ENCODE measurements at regions not wholly inside any gene's neighbourhood (a gene's known extent, or its start where the extent isn't known, plus 50 kb on each side); places are given as distances from the start of the nearest gene placed in this dataset.

GRCh38 chr6:90975741-90976140 is 388.9 kb upstream of the MAP3K7 start:
- Histone ChIP-seq H2AFZ (no peak overlapping the region), H3K9me2 (ENCODE audit: insufficient read depth) (no peaks in the 10 kb centered on the region), H3K36me3 (ENCODE audit: low read depth) (no peaks in the 10 kb centered on the region), H3K4me1 (replicated peaks; ENCODE audit: insufficient read depth) (no peaks in the 10 kb centered on the region), H4K20me1 (ENCODE audit: insufficient read depth) (no peaks in the 10 kb centered on the region), H3K4me2 (no peak overlapping the region), H3K27me3 (ENCODE audit: insufficient read depth, low read depth) (no peaks in the 10 kb centered on the region), H3K79me2 (ENCODE audit: low read depth) (no peaks in the 10 kb centered on the region), H3F3A (ENCODE audit: insufficient read depth, low read depth) (no peaks in the 10 kb centered on the region), H3K9me3 (ENCODE audit: insufficient read depth, low read depth) (no peaks in the 10 kb centered on the region), H3K4me3 (no peak overlapping the region), H3K27ac (no peak overlapping the region)
- ChIA-PET CTCF (no interaction called here), POLR2A (ENCODE audit: unreplicated experiment) (no interaction called here)
- intact Hi-C loops (cut with micrococcal nuclease; ENCODE audit: unreplicated experiment): no loop called here
- DNase-seq: no peak
- TF ChIP-seq, protein P1, sequence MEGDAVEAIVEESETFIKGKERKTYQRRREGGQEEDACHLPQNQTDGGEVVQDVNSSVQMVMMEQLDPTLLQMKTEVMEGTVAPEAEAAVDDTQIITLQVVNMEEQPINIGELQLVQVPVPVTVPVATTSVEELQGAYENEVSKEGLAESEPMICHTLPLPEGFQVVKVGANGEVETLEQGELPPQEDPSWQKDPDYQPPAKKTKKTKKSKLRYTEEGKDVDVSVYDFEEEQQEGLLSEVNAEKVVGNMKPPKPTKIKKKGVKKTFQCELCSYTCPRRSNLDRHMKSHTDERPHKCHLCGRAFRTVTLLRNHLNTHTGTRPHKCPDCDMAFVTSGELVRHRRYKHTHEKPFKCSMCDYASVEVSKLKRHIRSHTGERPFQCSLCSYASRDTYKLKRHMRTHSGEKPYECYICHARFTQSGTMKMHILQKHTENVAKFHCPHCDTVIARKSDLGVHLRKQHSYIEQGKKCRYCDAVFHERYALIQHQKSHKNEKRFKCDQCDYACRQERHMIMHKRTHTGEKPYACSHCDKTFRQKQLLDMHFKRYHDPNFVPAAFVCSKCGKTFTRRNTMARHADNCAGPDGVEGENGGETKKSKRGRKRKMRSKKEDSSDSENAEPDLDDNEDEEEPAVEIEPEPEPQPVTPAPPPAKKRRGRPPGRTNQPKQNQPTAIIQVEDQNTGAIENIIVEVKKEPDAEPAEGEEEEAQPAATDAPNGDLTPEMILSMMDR (conservative IDR thresholded peaks at IDR 0.05): no peak
- no peak for TF ChIP-seq EZH2 (IDR thresholded peaks at IDR 0.05; ENCODE audit: low read depth)
- BruUV-seq (replicated peaks): no TSS peak

GRCh38 chr6:90973188-90973587 is 386.3 kb upstream of the MAP3K7 start:
- DNase-seq: no peak
- Histone ChIP-seq H3K27ac (no peak overlapping the region), H3K79me2 (ENCODE audit: low read depth) (no peaks in the 10 kb centered on the region), H3K9me2 (ENCODE audit: insufficient read depth) (no peaks in the 10 kb centered on the region), H2AFZ (no peak overlapping the region), H3K4me3 (no peak overlapping the region), H3K36me3 (ENCODE audit: low read depth) (no peaks in the 10 kb centered on the region), H3F3A (ENCODE audit: insufficient read depth, low read depth) (no peaks in the 10 kb centered on the region), H3K27me3 (ENCODE audit: insufficient read depth, low read depth) (no peaks in the 10 kb centered on the region), H3K4me1 (replicated peaks; ENCODE audit: insufficient read depth) (no peaks in the 10 kb centered on the region), H4K20me1 (ENCODE audit: insufficient read depth) (no peaks in the 10 kb centered on the region), H3K9me3 (ENCODE audit: insufficient read depth, low read depth) (no peaks in the 10 kb centered on the region), H3K4me2 (no peak overlapping the region)
- no TSS peak for BruUV-seq (replicated peaks)
- intact Hi-C loops (cut with micrococcal nuclease; ENCODE audit: unreplicated experiment): no loop called here
- ChIA-PET CTCF (no interaction called here), POLR2A (ENCODE audit: unreplicated experiment) (interaction anchor here (0.6 kb wide), 2 partner anchors 66 to 1851 kb away, joined by 3 to 4 read pairs; no protein-coding TSS in a partner anchor)
- TF ChIP-seq, protein P1 (conservative IDR thresholded peaks at IDR 0.05): no peak
- no peak for TF ChIP-seq EZH2 (IDR thresholded peaks at IDR 0.05; ENCODE audit: low read depth)

- POLR2A ChIA-PET (ENCODE audit: unreplicated experiment): no interaction called here
- H3K4me3 ChIP-seq: no peak overlapping the region
- no peaks in the 10 kb centered on the region for H4K20me1 ChIP-seq (ENCODE audit: insufficient read depth)
- no TSS peak for BruUV-seq (replicated peaks)
- no peak overlapping the region for H2AFZ ChIP-seq
- no peaks in the 10 kb centered on the region for H3K4me1 ChIP-seq (replicated peaks; ENCODE audit: insufficient read depth)
- CTCF ChIA-PET: no interaction called here
- no peaks in the 10 kb centered on the region for H3K9me2 ChIP-seq (ENCODE audit: insufficient read depth)
- no peak overlapping the region for H3K4me2 ChIP-seq
- H3F3A ChIP-seq (ENCODE audit: insufficient read depth, low read depth): no peaks in the 10 kb centered on the region
- no peaks in the 10 kb centered on the region for H3K27me3 ChIP-seq (ENCODE audit: insufficient read depth, low read depth)
- H3K9me3 ChIP-seq (ENCODE audit: insufficient read depth, low read depth): no peaks in the 10 kb centered on the region
- intact Hi-C loops (cut with micrococcal nuclease; ENCODE audit: unreplicated experiment): no loop called here
- TF ChIP-seq, protein P1 (conservative IDR thresholded peaks at IDR 0.05): no peak
- TF ChIP-seq EZH2 (IDR thresholded peaks at IDR 0.05; ENCODE audit: low read depth): no peak
- H3K79me2 ChIP-seq (ENCODE audit: low read depth): no peaks in the 10 kb centered on the region
- no peak overlapping the region for H3K27ac ChIP-seq
- no peaks in the 10 kb centered on the region for H3K36me3 ChIP-seq (ENCODE audit: low read depth)
- DNase-seq: no peak
Observed at GRCh38 chr6:90970672-90971071, 383.8 kb upstream of the MAP3K7 start.
